GM23338 (cell line): ENCODE measurements at regions not wholly inside any gene's neighbourhood (a gene's known extent, or its start where the extent isn't known, plus 50 kb on each side); places are given as distances from the start of the nearest gene placed in this dataset.
"Not testable (repeated sequence)": the region's sequence is repeated elsewhere in the genome, so short reads cannot be mapped to it uniquely, and the experiment has no call there.

Source experiments
- ATAC-seq: fragments of 200-7000 bp; cut with Tn5 transposase; 3 replicates; pipeline ENCODE4 v1.9.1; 2020
- DNase-seq: peaks from one replicate; pipeline ENCODE4 v3.0.0-alpha.2; 2015; ENCODE audit warnings: low spot score
- H2AFZ ChIP-seq: fragments of 200-600 bp; sonication (generic); 2 replicates; pipeline ENCODE4 v1.8.0; 2016; ENCODE audit warnings: antibody characterized with exemption, mild to moderate bottlenecking, moderate library complexity
- H3F3A ChIP-seq: fragments of 200-600 bp; sonication (generic); replicated peaks from 2 replicates; pipeline ENCODE4 v1.8.0; 2017; ENCODE audit warnings: antibody characterized with exemption, mixed run types, low read depth
- H3K27ac ChIP-seq: fragments of 200-600 bp; sonication (generic); 2 replicates; pipeline ENCODE4 v1.6.1; 2016; ENCODE audit warnings: low read depth
- H3K27me3 ChIP-seq: fragments of 200-600 bp; sonication (generic); 2 replicates; pipeline ENCODE4 v1.8.0; 2016; ENCODE audit warnings: mild to moderate bottlenecking, mixed run types, moderate library complexity; ENCODE audit not compliant: insufficient read depth
- H3K36me3 ChIP-seq: fragments of 200-600 bp; sonication (generic); 2 replicates; pipeline ENCODE4 v1.8.0; 2016; ENCODE audit warnings: mild to moderate bottlenecking; ENCODE audit not compliant: insufficient read depth
- H3K4me1 ChIP-seq: fragments of 200-600 bp; sonication (generic); 2 replicates; pipeline ENCODE4 v1.8.0; 2016; ENCODE audit warnings: mild to moderate bottlenecking, moderate library complexity; ENCODE audit not compliant: insufficient read depth
- H3K4me2 ChIP-seq: fragments of 200-600 bp; sonication (generic); 2 replicates; pipeline ENCODE4 v1.7.1; 2017; ENCODE audit warnings: mixed run types
- H3K4me3 ChIP-seq: fragments of 200-600 bp; sonication (generic); 2 replicates; pipeline ENCODE4 v1.6.1; 2016; ENCODE audit warnings: mixed run types
- H3K79me2 ChIP-seq: fragments of 200-600 bp; sonication (generic); replicated peaks from 2 replicates; pipeline ENCODE4 v1.8.0; 2017; ENCODE audit warnings: mild to moderate bottlenecking; ENCODE audit not compliant: insufficient read depth
- H3K9me2 ChIP-seq: fragments of 200-600 bp; sonication (generic); 2 replicates; pipeline ENCODE4 v1.8.0; 2017; ENCODE audit not compliant: insufficient read depth
- H4K20me1 ChIP-seq: fragments of 200-600 bp; sonication (generic); replicated peaks from 2 replicates; pipeline ENCODE4 v1.8.0; 2017; ENCODE audit warnings: mild to moderate bottlenecking; ENCODE audit not compliant: insufficient read depth
- H3K27ac Mint-ChIP-seq: 2 replicates; pipeline ENCODE4 v1.8.0; 2020; ENCODE audit warnings: inconsistent platforms, mild to moderate bottlenecking, moderate library complexity, mixed read lengths
- H3K27me3 Mint-ChIP-seq: 3 replicates; pipeline ENCODE4 v1.8.0; 2022; ENCODE audit warnings: low read depth, mild to moderate bottlenecking, moderate library complexity, mixed read lengths, inconsistent platforms; ENCODE audit not compliant: insufficient read depth, poor library complexity
- H3K36me3 Mint-ChIP-seq: 3 replicates; pipeline ENCODE4 v1.8.0; 2021; ENCODE audit warnings: low read depth, mild to moderate bottlenecking, inconsistent platforms, moderate library complexity, mixed read lengths
- H3K4me1 Mint-ChIP-seq: 3 replicates; pipeline ENCODE4 v1.8.0; 2020; ENCODE audit warnings: mild to moderate bottlenecking, inconsistent platforms, mixed read lengths
- H3K4me3 Mint-ChIP-seq: 3 replicates; pipeline ENCODE4 v1.8.0; 2021; ENCODE audit warnings: moderate library complexity, mild to moderate bottlenecking, inconsistent platforms, mixed read lengths
- H3K9me3 Mint-ChIP-seq: 3 replicates; pipeline ENCODE4 v1.8.0; 2020; ENCODE audit warnings: moderate library complexity, mild to moderate bottlenecking, inconsistent platforms, mixed read lengths
- EZH2phosphoT487 ChIP-seq: fragments of 200-600 bp; sonication (generic); IDR thresholded peaks from one replicate; pipeline ENCODE4 v1.8.1; 2018; ENCODE audit warnings: antibody characterized with exemption; ENCODE audit not compliant: unreplicated experiment
- JUNB ChIP-seq: IDR thresholded peaks from one replicate; pipeline ENCODE4 v1.6.1; 2016; ENCODE audit warnings: antibody characterized with exemption; ENCODE audit not compliant: unreplicated experiment
- STAT1 ChIP-seq: IDR thresholded peaks from one replicate; pipeline ENCODE4 v1.6.1; 2016; ENCODE audit warnings: antibody characterized with exemption; ENCODE audit not compliant: unreplicated experiment
- ZNF331 ChIP-seq: fragments of 250-450 bp; sonication (Bioruptor Pico); IDR thresholded peaks from 2 replicates; pipeline ENCODE4 v1.5.0; 2020; ENCODE audit warnings: low read depth, mild to moderate bottlenecking, moderate library complexity
- ZNF462 ChIP-seq: fragments of 250-450 bp; sonication (Bioruptor Pico); IDR thresholded peaks from 2 replicates; pipeline ENCODE4 v1.5.0; 2020; ENCODE audit warnings: mild to moderate bottlenecking, moderate library complexity
- TF ChIP-seq, protein P1 (sequence below): IDR thresholded peaks from 2 replicates; pipeline ENCODE4 v1.6.1; 2016; ENCODE audit warnings: antibody characterized with exemption

DNA sequence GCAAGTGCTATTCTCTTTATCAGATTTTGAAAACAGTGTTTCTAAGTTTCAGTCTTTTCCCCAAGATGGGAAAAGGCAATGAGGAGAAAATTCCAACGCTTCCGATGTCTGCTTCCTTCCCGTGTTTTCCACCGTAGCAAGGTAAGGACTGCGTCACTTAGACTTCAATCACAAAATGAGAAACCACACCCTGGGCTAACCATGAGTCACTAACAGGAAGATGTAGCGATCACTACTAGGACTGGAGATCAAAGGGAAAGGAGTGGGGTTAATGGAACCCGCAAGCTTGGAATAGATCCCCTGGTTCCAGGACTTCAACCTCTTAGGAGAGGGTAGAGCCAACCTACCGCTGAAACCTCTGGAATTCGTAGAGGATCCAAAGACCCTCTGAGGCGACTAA lies 250.7 kb upstream of the ZFP42 start (continued):
- TF ChIP-seq ZNF462 = no peak
- TF ChIP-seq, protein P1, sequence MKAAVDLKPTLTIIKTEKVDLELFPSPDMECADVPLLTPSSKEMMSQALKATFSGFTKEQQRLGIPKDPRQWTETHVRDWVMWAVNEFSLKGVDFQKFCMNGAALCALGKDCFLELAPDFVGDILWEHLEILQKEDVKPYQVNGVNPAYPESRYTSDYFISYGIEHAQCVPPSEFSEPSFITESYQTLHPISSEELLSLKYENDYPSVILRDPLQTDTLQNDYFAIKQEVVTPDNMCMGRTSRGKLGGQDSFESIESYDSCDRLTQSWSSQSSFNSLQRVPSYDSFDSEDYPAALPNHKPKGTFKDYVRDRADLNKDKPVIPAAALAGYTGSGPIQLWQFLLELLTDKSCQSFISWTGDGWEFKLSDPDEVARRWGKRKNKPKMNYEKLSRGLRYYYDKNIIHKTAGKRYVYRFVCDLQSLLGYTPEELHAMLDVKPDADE = no peak
- TF ChIP-seq ZNF331 (CRISPR knock-in tag) = no peak
- no peak for TF ChIP-seq EZH2phosphoT487
- no peak for TF ChIP-seq STAT1
- no peak for TF ChIP-seq JUNB

- H3K27ac Mint-ChIP-seq, H3K4me1 ChIP-seq, H3K27ac ChIP-seq, H3K4me3 ChIP-seq, H3K4me2 ChIP-seq, H2AFZ ChIP-seq, DNase-seq, H3K4me1 Mint-ChIP-seq, H3F3A ChIP-seq, H4K20me1 ChIP-seq, ATAC-seq, H3K9me2 ChIP-seq, H3K79me2 ChIP-seq, H3K27me3 ChIP-seq, H3K4me3 Mint-ChIP-seq, H3K27me3 Mint-ChIP-seq: not testable (repeated sequence)
- H3K36me3 ChIP-seq = peaks cover 11% of the 10 kb centered on the region; the same call in 1 of the 2 replicates
- Mint-ChIP-seq H3K9me3 (peaks cover 31% of the 10 kb centered on the region), H3K36me3 (peaks cover 13% of the 10 kb centered on the region; the same call in 2 of the 3 replicates)
Measured at GRCh38 chr4:187750652-187751051, 244.9 kb upstream of the ZFP42 start.
